Liver (tissue), 8 donors: ENCODE measurements at regions not wholly inside any gene's neighbourhood (a gene's known extent, or its start where the extent isn't known, plus 50 kb on each side); places are given as distances from the start of the nearest gene placed in this dataset.

Source experiments
- DNase-seq: peaks from one replicate; pipeline ENCODE4 v3.0.0-alpha.2; 2017; ENCODE audit warnings: low spot score
- H3K27ac ChIP-seq, 2 donors: one replicate each; pipeline ENCODE4 v1.7.0; 2013; ENCODE audit warnings: inconsistent platforms in 2 of 2, low read length in 2 of 2, control low read depth in 1 of 2, low read depth in 1 of 2, mild to moderate bottlenecking in 1 of 2
- H3K27me3 ChIP-seq, 4 donors: one replicate each; pipeline versions ENCODE4 v1.6.1 to v1.7.0; 2013; ENCODE audit warnings: low read length in 3 of 4, inconsistent platforms in 1 of 4, mild to moderate bottlenecking in 1 of 4, moderate library complexity in 1 of 4; ENCODE audit not compliant: control insufficient read depth in 4 of 4, insufficient read depth in 4 of 4
- H3K36me3 ChIP-seq, 4 donors: one replicate each; pipeline versions ENCODE4 v1.6.1 to v1.7.0; 2013; ENCODE audit warnings: low read length in 3 of 4, mild to moderate bottlenecking in 3 of 4, low read depth in 1 of 4, moderate library complexity in 1 of 4; ENCODE audit not compliant: control insufficient read depth in 4 of 4, insufficient read depth in 3 of 4
- H3K4me1 ChIP-seq, 4 donors: one replicate each; pipeline versions ENCODE4 v1.6.1 to v1.7.0; 2013; ENCODE audit warnings: low read length in 3 of 4, mild to moderate bottlenecking in 3 of 4, moderate library complexity in 1 of 4; ENCODE audit not compliant: control insufficient read depth in 4 of 4, insufficient read depth in 4 of 4
- H3K4me3 ChIP-seq, 3 donors: one replicate each; pipeline versions ENCODE4 v1.6.1 to v1.7.0; 2013; ENCODE audit warnings: low read length in 3 of 3, control low read depth in 1 of 3, low read depth in 1 of 3, mild to moderate bottlenecking in 1 of 3
- H3K9ac ChIP-seq, 2 donors: one replicate each; pipeline ENCODE4 v1.7.0; 2013; ENCODE audit warnings: low read length in 2 of 2, mild to moderate bottlenecking in 2 of 2, moderate library complexity in 2 of 2, control low read depth in 1 of 2, low read depth in 1 of 2
- H3K9me3 ChIP-seq, 4 donors: one replicate each; pipeline versions ENCODE4 v1.6.1 to v1.7.0; 2013; ENCODE audit warnings: low read length in 3 of 4; ENCODE audit not compliant: control insufficient read depth in 4 of 4
- ATF3 ChIP-seq: IDR thresholded peaks from 2 replicates; pipeline ENCODE4 v1.6.1; 2016; ENCODE audit warnings: antibody characterized with exemption
- CTCF ChIP-seq: fragments of 150-350 bp; IDR thresholded peaks from 2 replicates; pipeline ENCODE4 v1.5.1; 2017; ENCODE audit warnings: improper control_type of control experiment, low read depth, low read length; ENCODE audit not compliant: missing input control
- EGR1 ChIP-seq, 2 donors: IDR thresholded peaks; 2 replicates each; pipeline ENCODE4 v1.6.1; 2016 to 2018; ENCODE audit warnings: antibody characterized with exemption in 2 of 2, low read depth in 2 of 2
- FOXA1 ChIP-seq: IDR thresholded peaks from 2 replicates; pipeline ENCODE4 v1.6.1; 2016; ENCODE audit warnings: antibody characterized with exemption
- FOXA2 ChIP-seq: IDR thresholded peaks from 2 replicates; pipeline ENCODE4 v1.6.1; 2016; ENCODE audit warnings: antibody characterized with exemption
- HNF4A ChIP-seq, 2 donors: conservative IDR thresholded peaks; 2 replicates each; pipeline ENCODE4 v1.6.1; 2016; ENCODE audit warnings: antibody characterized with exemption in 2 of 2, mild to moderate bottlenecking in 2 of 2
- HNF4G ChIP-seq: IDR thresholded peaks from 2 replicates; pipeline ENCODE4 v1.6.1; 2016; ENCODE audit warnings: antibody characterized with exemption
- JUND ChIP-seq, 2 donors: IDR thresholded peaks; 2 replicates each; pipeline ENCODE4 v1.6.1; 2016; ENCODE audit warnings: antibody characterized with exemption in 2 of 2
- NR2F2 ChIP-seq: IDR thresholded peaks from 2 replicates; pipeline ENCODE4 v1.6.1; 2016; ENCODE audit warnings: antibody characterized with exemption
- RAD21 ChIP-seq, 2 donors: IDR thresholded peaks; 2 replicates each; pipeline ENCODE4 v1.6.1; 2016; ENCODE audit warnings: antibody characterized with exemption in 2 of 2, mild to moderate bottlenecking in 2 of 2
- REST ChIP-seq: IDR thresholded peaks from 2 replicates; pipeline ENCODE4 v1.6.1; 2016; ENCODE audit warnings: antibody characterized with exemption, mild to moderate bottlenecking
- RXRA ChIP-seq, 2 donors: IDR thresholded peaks; 2 replicates each; pipeline ENCODE4 v1.6.1; 2017 to 2018; ENCODE audit warnings: antibody characterized with exemption in 2 of 2, mild to moderate bottlenecking in 1 of 2
- TAF1 ChIP-seq: conservative IDR thresholded peaks from 2 replicates; pipeline ENCODE4 v1.6.1; 2016; ENCODE audit warnings: antibody characterized with exemption, mild to moderate bottlenecking
- YY1 ChIP-seq: IDR thresholded peaks from 2 replicates; pipeline ENCODE4 v1.6.1; 2016; ENCODE audit warnings: antibody characterized with exemption, mild to moderate bottlenecking
- WGBS: extraction: QIAGEN DNeasy Blood & Tissue Kit; methylation state at CpG from one replicate; pipeline ENCODE4 v1.1.7; 2013; 5-methylcytosine and 5-hydroxymethylcytosine counted together
- TF ChIP-seq, protein P1 (sequence below): IDR thresholded peaks from 2 replicates; pipeline ENCODE4 v1.6.1; 2016; ENCODE audit warnings: antibody characterized with exemption
- donor health status: healthy.
- donor health status: healthy.
- donor health status: healthy.
- donor health status: healthy.
- donor health status: healthy.

DNA sequence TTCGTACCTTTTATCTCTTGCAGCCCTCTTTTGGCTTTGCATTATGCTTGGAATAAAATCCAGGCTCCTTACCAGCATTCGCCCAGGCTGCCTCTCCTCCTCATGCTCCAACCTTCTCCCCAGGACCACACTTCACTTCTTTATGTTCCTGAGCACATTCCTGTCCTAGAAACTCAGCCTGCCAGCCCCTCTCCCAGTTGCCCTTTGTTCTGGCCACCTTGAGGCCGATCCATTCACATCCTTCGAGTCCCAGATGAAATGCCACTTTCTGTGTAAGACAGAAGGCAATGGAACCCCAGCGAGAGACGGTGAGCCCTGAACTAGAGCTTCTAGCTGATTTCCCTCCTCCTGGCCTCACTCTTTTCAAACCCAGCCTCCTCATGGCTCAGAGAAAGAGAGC is 73.0 kb upstream of the NTM start (continued):
- no peak for TF ChIP-seq CTCF
- TF ChIP-seq FOXA2: no peak
- TF ChIP-seq, protein P1, sequence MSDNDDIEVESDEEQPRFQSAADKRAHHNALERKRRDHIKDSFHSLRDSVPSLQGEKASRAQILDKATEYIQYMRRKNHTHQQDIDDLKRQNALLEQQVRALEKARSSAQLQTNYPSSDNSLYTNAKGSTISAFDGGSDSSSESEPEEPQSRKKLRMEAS: no peak
- no peak for TF ChIP-seq EGR1 (IDR thresholded peaks at IDR 0.05; ENCODE audit: low read depth in 2 of 2)
- no peak for TF ChIP-seq JUND (IDR thresholded peaks at IDR 0.05)

DNA sequence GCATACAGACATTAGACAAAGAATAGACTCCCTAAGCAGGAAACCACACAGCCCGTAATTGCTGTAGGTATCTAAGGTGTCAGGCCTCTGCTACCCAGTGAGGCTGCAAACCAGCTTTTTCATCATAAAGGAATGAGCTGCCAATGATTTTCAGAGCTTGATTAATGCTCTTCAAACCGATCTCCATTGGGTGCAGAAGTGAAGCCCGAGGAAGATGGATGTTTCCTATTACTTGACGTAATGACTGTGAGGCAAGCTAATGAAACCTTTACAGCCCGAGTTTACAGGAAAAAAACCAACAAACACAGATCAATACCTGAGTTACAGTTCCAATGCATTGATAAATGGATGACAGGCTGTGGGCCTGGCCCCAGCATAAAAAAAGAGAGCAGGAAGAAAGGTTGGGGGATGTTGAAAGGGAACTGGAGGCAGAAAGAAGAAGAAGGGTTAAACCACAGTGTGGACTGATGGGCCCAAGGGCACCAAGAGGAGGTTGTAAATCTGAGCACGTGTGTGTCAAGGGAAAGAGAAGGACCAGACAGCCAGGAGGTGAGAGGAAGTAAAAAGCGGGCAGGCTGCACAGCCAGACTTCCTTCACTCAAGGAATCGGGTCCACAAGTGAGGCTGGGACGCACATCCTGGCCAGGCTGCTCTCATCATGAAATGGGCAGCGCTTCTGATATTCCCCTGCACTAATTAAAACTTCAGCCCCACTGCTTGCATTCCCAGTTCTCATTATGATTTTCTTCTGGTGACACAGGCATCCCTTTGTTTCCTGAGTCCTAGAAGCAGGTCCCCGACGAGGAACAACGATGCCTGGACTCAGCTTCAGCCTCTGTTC is 70.6 kb upstream of the NTM start:
- H3K27ac ChIP-seq: no peak overlapping the region
- no peak overlapping the region for H3K9ac ChIP-seq
- no peaks in the 10 kb centered on the region for H3K4me1 ChIP-seq
- no peak overlapping the region for H3K4me3 ChIP-seq
- no peaks in the 10 kb centered on the region for H3K9me3 ChIP-seq
- no peaks in the 10 kb centered on the region for H3K36me3 ChIP-seq
- no peak for DNase-seq
- TF ChIP-seq, protein P1: no peak
- TF ChIP-seq RXRA (IDR thresholded peaks at IDR 0.05): no peak
- TF ChIP-seq TAF1: no peak
- TF ChIP-seq REST: no peak
- no peak for TF ChIP-seq FOXA1
- no peak for TF ChIP-seq ATF3
- no peak for TF ChIP-seq YY1
- no peak for TF ChIP-seq RAD21 (IDR thresholded peaks at IDR 0.05)
- no peak for TF ChIP-seq HNF4G
- TF ChIP-seq HNF4A (conservative IDR thresholded peaks at IDR 0.05): no peak
- H3K27me3 ChIP-seq: peaks cover 0 to 5% (median 0%) of the 10 kb centered on the region in 4 donors
- WGBS: 60% methylated on average over 13 of the region's 13 CpGs

DNA sequence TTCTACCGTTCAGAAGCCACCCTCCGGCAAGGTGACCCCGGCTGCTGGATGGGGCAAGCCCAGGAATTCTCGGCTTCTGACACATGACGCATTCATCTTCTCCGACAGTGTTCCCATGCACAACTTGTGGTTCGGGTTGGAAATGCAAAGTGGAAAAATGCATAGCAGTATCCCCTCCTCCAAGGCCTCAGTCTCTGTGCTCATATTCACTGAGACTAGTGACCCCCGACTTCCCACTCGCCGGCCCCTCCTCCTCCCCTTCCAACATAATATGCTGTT is 70.0 kb upstream of the NTM start:
- no peak for DNase-seq
- no peak overlapping the region for H3K27ac ChIP-seq
- H3K27me3 ChIP-seq: peaks cover 0 to 5% (median 0%) of the 10 kb centered on the region in 4 donors
- no peaks in the 10 kb centered on the region for H3K9me3 ChIP-seq
- no peak overlapping the region for H3K9ac ChIP-seq
- TF ChIP-seq EGR1 (IDR thresholded peaks at IDR 0.05; ENCODE audit: low read depth in 2 of 2): no peak
- TF ChIP-seq FOXA1: no peak
- no peak for TF ChIP-seq FOXA2
- no peak for TF ChIP-seq HNF4G
- no peak for TF ChIP-seq ATF3
- TF ChIP-seq JUND (IDR thresholded peaks at IDR 0.05): no peak
- no peak for TF ChIP-seq YY1
- no peak for TF ChIP-seq NR2F2
- WGBS: 73% methylated on average over 10 of the region's 10 CpGs
- no peaks in the 10 kb centered on the region for H3K36me3 ChIP-seq
- H3K4me1 ChIP-seq: no peaks in the 10 kb centered on the region
- H3K4me3 ChIP-seq: no peak overlapping the region
